ENCODE measurements at regions not wholly inside any gene's neighbourhood (a gene's known extent, or its start where the extent isn't known, plus 50 kb on each side); places are given as distances from the start of the nearest gene placed in this dataset.
"Not testable (repeated sequence)": the region's sequence is repeated elsewhere in the genome, so short reads cannot be mapped to it uniquely, and the experiment has no call there.

- H3K27me3 ChIP-seq (ENCODE audit: control insufficient read depth, insufficient read depth, low read length) = no peaks in the 10 kb centered on the region
- H3K9me3 ChIP-seq (ENCODE audit: control insufficient read depth, low read length) = no peaks in the 10 kb centered on the region
- H3K4me3 ChIP-seq (ENCODE audit: low read length) = no peak overlapping the region
- H3K9ac ChIP-seq (ENCODE audit: low read length) = no peak overlapping the region
- H3K4me1 ChIP-seq (ENCODE audit: control insufficient read depth, insufficient read depth, low read length) = no peaks in the 10 kb centered on the region
- H3K36me3 ChIP-seq (ENCODE audit: control insufficient read depth, insufficient read depth, low read length) = no peaks in the 10 kb centered on the region
These were observed 428.4 kb downstream of the CSNK1G3 start for GRCh38 chr5:123940416-123940815.

GRCh38 chr5:123937230-123937629 lies 425.3 kb downstream of the CSNK1G3 start:
- Histone ChIP-seq H3K27me3 (ENCODE audit: control insufficient read depth, insufficient read depth, low read length) (no peaks in the 10 kb centered on the region), H3K36me3 (ENCODE audit: control insufficient read depth, insufficient read depth, low read length) (no peaks in the 10 kb centered on the region), H3K4me3 (ENCODE audit: low read length) (no peak overlapping the region), H3K9ac (ENCODE audit: low read length) (no peak overlapping the region), H3K9me3 (ENCODE audit: control insufficient read depth, low read length) (no peaks in the 10 kb centered on the region), H3K4me1 (ENCODE audit: control insufficient read depth, insufficient read depth, low read length) (no peaks in the 10 kb centered on the region)

GRCh38 chr5:123936548-123936947 lies 424.6 kb downstream of the CSNK1G3 start:
- H3K4me1 ChIP-seq (ENCODE audit: control insufficient read depth, insufficient read depth, low read length) = no peaks in the 10 kb centered on the region
- H3K9me3 ChIP-seq (ENCODE audit: control insufficient read depth, low read length) = no peaks in the 10 kb centered on the region
- H3K27me3 ChIP-seq (ENCODE audit: control insufficient read depth, insufficient read depth, low read length) = no peaks in the 10 kb centered on the region
- H3K9ac ChIP-seq (ENCODE audit: low read length) = no peak overlapping the region
- no peaks in the 10 kb centered on the region for H3K36me3 ChIP-seq (ENCODE audit: control insufficient read depth, insufficient read depth, low read length)
- no peak overlapping the region for H3K4me3 ChIP-seq (ENCODE audit: low read length)

DNA sequence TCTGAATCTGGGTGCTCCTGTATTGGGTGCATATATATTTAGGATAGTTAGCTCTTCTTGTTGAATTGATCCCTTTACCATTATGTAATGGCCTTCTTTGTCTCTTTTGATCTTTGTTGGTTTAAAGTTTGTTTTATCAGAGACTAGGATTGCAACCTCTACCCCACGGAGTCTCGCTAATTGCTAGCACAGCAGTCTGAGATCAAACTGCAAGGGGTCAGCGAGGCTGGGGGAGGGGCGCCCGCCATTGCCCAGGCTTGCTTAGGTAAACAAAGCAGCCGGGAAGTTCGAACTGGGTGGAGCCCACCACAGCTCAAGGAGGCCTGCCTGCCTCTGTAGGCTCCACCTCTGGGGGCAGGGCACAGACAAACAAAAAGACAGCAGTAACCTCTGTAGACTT lies 421.8 kb downstream of the CSNK1G3 start:
- H3K4me3 ChIP-seq (ENCODE audit: low read length); H3K36me3 ChIP-seq (ENCODE audit: control insufficient read depth, insufficient read depth, low read length); H3K9me3 ChIP-seq (ENCODE audit: control insufficient read depth, low read length); H3K9ac ChIP-seq (ENCODE audit: low read length); H3K4me1 ChIP-seq (ENCODE audit: control insufficient read depth, insufficient read depth, low read length); H3K27me3 ChIP-seq (ENCODE audit: control insufficient read depth, insufficient read depth, low read length): not testable (repeated sequence)

- no peaks in the 10 kb centered on the region for H3K36me3 ChIP-seq (ENCODE audit: control insufficient read depth, insufficient read depth, low read length)
- no peaks in the 10 kb centered on the region for H3K4me1 ChIP-seq (ENCODE audit: control insufficient read depth, insufficient read depth, low read length)
- no peaks in the 10 kb centered on the region for H3K27me3 ChIP-seq (ENCODE audit: control insufficient read depth, insufficient read depth, low read length)
- H3K4me3 ChIP-seq (ENCODE audit: low read length) = no peak overlapping the region
- no peak overlapping the region for H3K9ac ChIP-seq (ENCODE audit: low read length)
- H3K9me3 ChIP-seq (ENCODE audit: control insufficient read depth, low read length) = no peaks in the 10 kb centered on the region
These were observed 417.1 kb downstream of the CSNK1G3 start for GRCh38 chr5:123929055-123929474.

DNA sequence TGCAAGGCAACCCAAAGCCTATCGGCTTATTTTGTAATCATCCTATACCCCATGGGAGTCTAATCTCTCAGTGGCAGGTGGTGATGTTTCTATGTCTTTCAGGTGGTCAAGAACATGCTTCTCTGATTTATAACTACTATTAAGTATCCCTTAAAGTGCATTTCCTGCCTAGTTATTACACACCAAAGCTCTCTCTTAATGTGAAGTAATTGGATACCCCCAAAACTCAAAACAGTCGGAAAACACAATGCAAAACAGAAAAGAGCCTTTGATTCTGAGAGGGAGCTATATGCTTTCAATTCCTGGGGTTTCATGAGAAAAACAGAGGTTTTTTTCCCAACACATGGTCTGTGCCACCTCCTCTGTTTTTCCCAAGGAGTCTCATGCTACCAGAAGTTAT lies 416.4 kb downstream of the CSNK1G3 start:
- H3K4me3 ChIP-seq (ENCODE audit: low read length) = no peak overlapping the region
- H3K9me3 ChIP-seq (ENCODE audit: control insufficient read depth, low read length) = no peaks in the 10 kb centered on the region

GRCh38 chr5:123921193-123921592 lies 409.2 kb downstream of the CSNK1G3 start:
- H3K36me3 ChIP-seq (ENCODE audit: control insufficient read depth, insufficient read depth, low read length) = no peaks in the 10 kb centered on the region
- no peaks in the 10 kb centered on the region for H3K4me1 ChIP-seq (ENCODE audit: control insufficient read depth, insufficient read depth, low read length)

More for the DNA sequence above, 416.4 kb downstream of the CSNK1G3 start:
- H3K36me3 ChIP-seq (ENCODE audit: control insufficient read depth, insufficient read depth, low read length) = no peaks in the 10 kb centered on the region
- H3K27me3 ChIP-seq (ENCODE audit: control insufficient read depth, insufficient read depth, low read length) = no peaks in the 10 kb centered on the region
- no peaks in the 10 kb centered on the region for H3K4me1 ChIP-seq (ENCODE audit: control insufficient read depth, insufficient read depth, low read length)
- no peak overlapping the region for H3K9ac ChIP-seq (ENCODE audit: low read length)

DNA sequence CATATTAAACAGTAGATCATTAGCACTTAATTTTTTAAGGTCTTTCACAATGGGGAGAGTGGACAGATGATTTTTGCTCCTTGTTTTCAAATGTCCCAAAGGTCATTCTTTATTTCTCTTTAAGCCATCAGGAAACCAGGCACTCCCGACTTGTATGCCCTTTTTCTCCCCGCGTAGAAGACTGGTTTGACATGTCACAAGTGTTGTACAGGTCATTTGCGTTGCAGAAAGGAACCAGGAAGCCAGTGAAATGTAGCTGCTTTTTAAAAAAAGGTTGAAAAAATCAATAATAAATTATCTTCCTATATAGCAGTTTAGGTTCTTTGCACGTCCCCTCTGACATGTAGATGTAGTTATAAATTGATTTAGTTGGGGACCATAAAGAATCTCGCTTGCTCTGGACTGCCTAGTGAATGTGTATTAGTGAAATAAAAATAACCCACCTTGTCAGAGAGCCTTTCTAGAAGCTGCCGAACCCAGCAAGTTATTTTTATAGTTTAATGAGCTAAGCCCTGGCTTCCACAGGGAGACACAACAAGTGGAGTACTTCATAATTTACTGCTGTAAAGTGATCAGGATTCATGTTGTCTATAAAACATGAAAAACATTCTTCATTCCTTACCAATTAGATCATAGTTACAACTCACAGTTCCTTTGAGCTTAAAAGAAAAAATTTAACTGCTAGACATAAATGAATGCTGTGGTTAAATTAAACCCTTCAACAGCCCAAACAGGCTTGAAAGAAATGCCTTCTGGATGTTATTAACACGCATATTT lies 404.6 kb downstream of the CSNK1G3 start:
- H3K9ac ChIP-seq (ENCODE audit: low read length) = no peak overlapping the region
- H3K9me3 ChIP-seq (ENCODE audit: control insufficient read depth, low read length) = no peaks in the 10 kb centered on the region
- no peaks in the 10 kb centered on the region for H3K27me3 ChIP-seq (ENCODE audit: control insufficient read depth, insufficient read depth, low read length)
- no peaks in the 10 kb centered on the region for H3K36me3 ChIP-seq (ENCODE audit: control insufficient read depth, insufficient read depth, low read length)
- H3K4me1 ChIP-seq (ENCODE audit: control insufficient read depth, insufficient read depth, low read length) = no peaks in the 10 kb centered on the region
- H3K4me3 ChIP-seq (ENCODE audit: low read length) = no peak overlapping the region

More at GRCh38 chr5:123921193-123921592, 409.2 kb downstream of the CSNK1G3 start:
- H3K9ac ChIP-seq (ENCODE audit: low read length) = no peak overlapping the region
- no peaks in the 10 kb centered on the region for H3K9me3 ChIP-seq (ENCODE audit: control insufficient read depth, low read length)
- H3K27me3 ChIP-seq (ENCODE audit: control insufficient read depth, insufficient read depth, low read length) = no peaks in the 10 kb centered on the region
- H3K4me3 ChIP-seq (ENCODE audit: low read length) = no peak overlapping the region

DNA sequence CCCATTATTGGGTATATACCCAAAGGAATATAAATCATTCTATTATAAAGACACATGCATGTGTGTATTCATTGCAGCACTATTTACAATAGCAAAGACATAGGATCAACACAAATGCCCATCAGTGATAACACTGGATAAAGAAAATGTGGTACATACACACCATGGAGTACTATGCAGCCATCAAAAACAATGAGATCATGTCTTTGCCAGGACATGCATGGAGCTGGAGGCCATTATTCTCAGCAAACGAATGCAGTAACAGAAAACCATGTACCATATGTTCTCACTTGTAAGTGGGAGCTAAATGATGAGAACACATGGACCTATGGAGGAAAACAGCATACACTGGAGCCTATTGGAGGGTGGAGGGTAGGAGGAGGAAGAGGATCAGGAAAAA lies 402.4 kb downstream of the CSNK1G3 start:
- Histone ChIP-seq H3K9me3 (ENCODE audit: control insufficient read depth, low read length) (no peaks in the 10 kb centered on the region), H3K36me3 (ENCODE audit: control insufficient read depth, insufficient read depth, low read length) (no peaks in the 10 kb centered on the region), H3K27me3 (ENCODE audit: control insufficient read depth, insufficient read depth, low read length) (no peaks in the 10 kb centered on the region), H3K4me1 (ENCODE audit: control insufficient read depth, insufficient read depth, low read length) (no peaks in the 10 kb centered on the region), H3K4me3 (ENCODE audit: low read length) (no peak overlapping the region), H3K9ac (ENCODE audit: low read length) (no peak overlapping the region)

GRCh38 chr5:123907349-123907748 lies 395.4 kb downstream of the CSNK1G3 start:
- no peaks in the 10 kb centered on the region for H3K4me1 ChIP-seq (ENCODE audit: control insufficient read depth, insufficient read depth, low read length)
- no peak overlapping the region for H3K9ac ChIP-seq (ENCODE audit: low read length)
- no peaks in the 10 kb centered on the region for H3K9me3 ChIP-seq (ENCODE audit: control insufficient read depth, low read length)
- no peaks in the 10 kb centered on the region for H3K27me3 ChIP-seq (ENCODE audit: control insufficient read depth, insufficient read depth, low read length)
- H3K36me3 ChIP-seq (ENCODE audit: control insufficient read depth, insufficient read depth, low read length) = no peaks in the 10 kb centered on the region
- no peak overlapping the region for H3K4me3 ChIP-seq (ENCODE audit: low read length)

- Histone ChIP-seq H3K4me1 (ENCODE audit: control insufficient read depth, insufficient read depth, low read length) (no peaks in the 10 kb centered on the region), H3K9ac (ENCODE audit: low read length) (no peak overlapping the region), H3K27me3 (ENCODE audit: control insufficient read depth, insufficient read depth, low read length) (no peaks in the 10 kb centered on the region), H3K9me3 (ENCODE audit: control insufficient read depth, low read length) (no peaks in the 10 kb centered on the region), H3K4me3 (ENCODE audit: low read length) (no peak overlapping the region), H3K36me3 (ENCODE audit: control insufficient read depth, insufficient read depth, low read length) (no peaks in the 10 kb centered on the region)
These were observed 394.8 kb downstream of the CSNK1G3 start for GRCh38 chr5:123906698-123907295.

GRCh38 chr5:123885081-123885480 lies 373.1 kb downstream of the CSNK1G3 start:
- H3K9ac ChIP-seq (ENCODE audit: low read length) = no peak overlapping the region
- H3K9me3 ChIP-seq (ENCODE audit: control insufficient read depth, low read length) = no peaks in the 10 kb centered on the region
- H3K4me1 ChIP-seq (ENCODE audit: control insufficient read depth, insufficient read depth, low read length) = peaks cover 22% of the 10 kb centered on the region
- no peaks in the 10 kb centered on the region for H3K27me3 ChIP-seq (ENCODE audit: control insufficient read depth, insufficient read depth, low read length)
- no peak overlapping the region for H3K4me3 ChIP-seq (ENCODE audit: low read length)
- no peaks in the 10 kb centered on the region for H3K36me3 ChIP-seq (ENCODE audit: control insufficient read depth, insufficient read depth, low read length)

Measured in mucosa of stomach (tissue), 1 donor.